Esophagus mucosa (tissue), 1 donor: ENCODE measurements at regions not wholly inside any gene's neighbourhood (a gene's known extent, or its start where the extent isn't known, plus 50 kb on each side); places are given as distances from the start of the nearest gene placed in this dataset.

Experiments used
- ATAC-seq: fragments of 200-7000 bp; cut with Tn5 transposase; one replicate; pipeline ENCODE4 v1.9.1; 2020
- donor health status: DM: yes; HTN: yes; CAD: no.

DNA sequence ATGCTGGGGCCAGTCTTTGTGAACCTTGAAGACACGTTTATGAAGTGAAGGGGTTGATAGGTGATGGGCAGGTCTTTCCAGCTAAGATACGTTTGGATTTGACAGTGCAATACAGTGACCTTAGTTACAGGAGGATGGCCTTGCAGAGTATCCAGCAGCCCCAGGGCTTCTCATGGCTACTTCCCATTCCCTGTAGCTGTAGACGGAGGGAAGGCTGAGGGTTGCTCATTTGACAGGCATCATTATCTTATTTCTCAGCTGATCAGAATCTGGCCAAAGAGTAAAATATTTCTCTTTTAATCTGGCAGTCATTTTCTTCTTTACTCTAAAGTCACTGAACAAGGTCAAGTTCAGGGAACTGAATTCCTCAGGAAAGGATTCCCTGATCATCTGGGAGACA is 85.1 kb upstream of the RMDN2 start:
- no peak for ATAC-seq

DNA sequence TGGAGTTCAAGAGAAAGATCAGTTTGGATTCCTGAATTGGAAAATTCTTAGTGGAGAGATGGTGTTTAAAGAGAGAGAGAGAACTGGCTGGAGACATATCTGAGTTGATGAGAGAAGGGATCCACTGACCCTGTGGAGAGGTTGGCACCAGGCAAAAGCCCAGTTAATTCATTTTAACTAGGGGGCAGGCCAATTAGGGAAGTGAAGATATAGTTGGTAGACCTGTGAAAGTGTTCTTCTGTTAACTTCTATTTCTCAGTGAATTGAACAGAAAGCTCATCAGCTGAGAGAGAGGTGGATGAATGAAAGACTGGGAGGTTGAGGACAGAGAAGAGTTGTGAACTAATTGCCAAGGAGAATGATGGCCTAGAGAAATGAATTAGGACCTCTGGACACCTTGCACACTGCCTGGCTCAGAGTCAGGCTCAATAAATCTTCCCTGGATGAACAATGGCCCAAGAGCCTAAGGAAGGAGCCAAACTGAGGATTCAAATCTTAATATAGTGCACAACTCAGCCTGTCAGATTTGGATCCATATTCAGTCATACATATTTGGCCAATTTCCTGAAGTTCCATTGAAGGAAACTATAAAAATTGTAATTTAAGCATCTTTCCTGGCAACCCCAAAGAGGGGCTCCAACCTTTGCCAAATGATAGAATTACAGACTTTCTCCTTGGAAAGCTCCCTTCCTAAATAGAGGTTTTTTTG is 82.2 kb upstream of the RMDN2 start:
- no peak for ATAC-seq

DNA sequence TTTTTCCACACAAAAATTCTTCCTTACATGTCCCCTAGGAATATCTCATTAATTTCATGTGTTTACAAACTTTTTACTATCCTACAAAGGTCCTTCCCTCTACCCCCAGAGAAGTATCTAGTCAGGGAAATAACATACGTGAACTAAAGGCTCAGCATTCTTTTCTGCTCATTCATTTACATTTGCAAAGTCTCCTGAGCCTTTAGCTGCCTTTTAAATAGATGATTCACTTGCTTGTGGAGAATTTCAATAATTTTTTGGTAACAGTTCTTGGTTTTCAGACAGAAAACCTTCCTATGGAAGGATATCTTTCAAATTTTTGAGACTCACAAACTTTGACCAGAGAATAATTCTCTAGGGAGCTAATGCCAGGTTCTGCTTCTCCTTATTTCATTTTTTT is 81.5 kb upstream of the RMDN2 start:
- no peak for ATAC-seq

DNA sequence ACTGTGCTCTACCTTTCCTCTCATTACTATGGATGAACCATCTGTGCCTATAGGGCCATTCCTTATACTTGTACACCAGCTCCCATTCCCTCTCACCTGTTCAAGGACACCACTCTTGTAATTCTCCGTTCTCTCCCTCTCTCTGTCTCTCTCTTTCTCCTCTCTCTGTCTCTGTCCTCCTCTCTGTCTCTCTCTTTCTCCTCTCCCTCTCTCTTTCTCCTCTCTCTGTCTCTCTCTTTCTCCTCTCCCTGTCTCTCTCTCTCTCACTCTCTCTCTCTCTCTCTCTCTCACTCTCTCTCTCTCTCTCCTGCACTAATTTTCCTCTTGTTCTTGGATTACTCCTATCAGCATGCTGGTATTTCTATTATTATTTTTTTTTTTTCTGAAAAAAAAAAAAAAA is 78.9 kb upstream of the RMDN2 start:
- ATAC-seq, result no peak

DNA sequence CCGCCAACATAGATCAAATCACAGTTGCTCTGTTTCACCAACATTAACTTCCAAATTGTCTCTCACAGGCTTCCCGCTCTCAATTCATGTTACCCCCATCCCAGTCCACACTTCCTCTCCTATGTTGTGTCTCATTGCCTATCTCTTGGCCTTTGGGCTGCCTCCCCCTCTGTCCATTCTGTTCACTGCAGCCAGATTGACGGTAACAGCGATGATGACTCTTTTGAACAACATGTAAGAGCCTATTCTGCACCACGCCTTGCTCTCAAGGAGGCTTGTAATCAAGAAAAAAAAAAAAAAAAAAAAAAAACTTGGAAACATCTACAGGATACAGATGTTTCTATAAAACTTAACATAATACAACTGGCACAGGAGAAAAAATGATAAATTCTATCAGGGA is 77.3 kb upstream of the RMDN2 start:
- no peak for ATAC-seq

DNA sequence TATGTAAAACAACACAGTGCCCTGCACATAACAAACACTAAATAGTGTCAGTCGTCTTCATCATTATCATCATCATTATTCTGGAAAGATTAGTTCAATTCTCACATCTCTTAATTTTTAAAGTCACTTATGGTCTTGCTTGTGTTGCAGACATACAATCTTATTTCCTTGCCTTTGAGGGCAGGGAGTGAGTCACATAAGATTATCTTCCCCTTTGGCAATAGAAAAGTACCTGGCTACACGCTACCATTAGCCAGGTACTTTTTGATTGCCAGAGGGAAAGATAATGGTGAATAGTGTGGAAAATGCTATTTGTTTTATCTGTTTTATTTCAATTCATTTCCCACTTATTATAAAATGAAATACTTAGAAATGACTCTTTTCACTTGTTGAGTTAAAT is 76.6 kb upstream of the RMDN2 start:
- ATAC-seq, result no peak

DNA sequence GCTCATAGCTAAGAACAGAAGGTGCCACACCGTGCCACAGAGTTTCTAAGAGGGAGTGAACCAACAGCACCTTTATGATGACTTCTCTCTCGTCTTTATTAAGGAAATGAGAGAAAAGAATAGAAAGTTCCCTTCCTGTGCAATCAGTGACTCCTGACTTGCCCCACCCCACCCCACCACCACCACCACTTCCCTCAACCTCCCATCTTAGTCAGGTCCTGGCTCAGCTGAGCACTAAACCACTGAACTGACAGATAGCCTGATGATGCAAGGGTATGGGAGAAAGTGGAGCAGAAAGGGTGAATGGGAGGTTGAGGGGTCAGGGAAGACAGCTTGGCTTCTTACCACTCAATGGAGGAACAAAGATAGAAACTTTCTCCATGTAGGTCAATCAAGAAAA is 75.2 kb upstream of the RMDN2 start:
- no peak for ATAC-seq

DNA sequence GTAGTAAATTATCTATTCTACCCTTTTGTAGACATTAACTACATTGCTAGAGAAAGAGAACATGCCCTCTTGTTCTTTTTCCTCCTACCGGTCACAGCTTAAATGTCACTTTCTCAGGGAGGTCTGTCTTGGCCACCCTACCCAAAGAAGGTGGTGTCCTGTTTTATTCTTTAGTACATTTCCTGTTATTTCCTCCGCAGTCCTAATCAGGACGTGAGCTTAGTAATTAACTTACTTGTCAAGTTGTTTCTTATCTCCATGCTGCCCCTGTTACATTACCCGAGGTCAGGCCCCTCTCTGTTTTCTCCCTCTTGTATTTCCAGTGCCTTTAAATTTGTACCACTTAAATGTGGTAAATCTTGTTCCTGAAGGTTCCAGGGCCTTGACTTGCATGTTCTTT is 73.7 kb upstream of the RMDN2 start:
- no peak for ATAC-seq

DNA sequence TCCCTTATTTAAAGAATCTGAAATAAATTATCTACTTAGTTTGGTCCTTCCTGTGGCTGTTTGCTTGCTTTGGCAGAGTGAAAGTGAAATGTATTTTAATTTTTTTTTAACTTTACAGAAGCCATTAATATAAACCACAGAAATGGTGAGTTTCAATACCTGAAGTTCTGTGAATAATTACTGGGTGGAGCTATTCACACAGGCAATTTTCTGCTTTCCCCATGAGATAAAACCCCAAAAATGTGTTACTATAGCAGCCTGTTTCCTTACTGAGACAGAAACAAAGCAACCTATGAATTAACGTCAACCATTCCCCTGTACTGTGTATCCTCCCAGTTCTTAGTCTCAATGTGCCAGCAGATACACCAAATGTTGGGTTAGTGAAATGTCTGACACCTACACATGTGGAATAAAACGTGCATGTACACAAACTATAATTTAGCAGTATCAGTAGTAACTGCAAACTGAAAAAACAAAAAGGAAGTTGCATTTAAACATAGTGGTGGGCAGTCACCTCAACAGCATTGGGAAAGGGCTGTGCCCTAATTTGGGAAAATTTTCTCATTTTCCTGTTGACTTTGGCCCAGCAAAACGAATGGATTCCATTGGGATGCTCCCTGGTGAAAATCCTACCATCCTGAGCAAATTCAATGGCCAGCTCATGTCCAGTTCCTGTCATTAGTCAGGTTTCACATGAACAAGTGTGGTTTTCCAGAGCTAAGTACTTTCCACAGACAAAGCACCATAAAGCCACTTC is 73.1 kb upstream of the RMDN2 start:
- ATAC-seq, result no peak

DNA sequence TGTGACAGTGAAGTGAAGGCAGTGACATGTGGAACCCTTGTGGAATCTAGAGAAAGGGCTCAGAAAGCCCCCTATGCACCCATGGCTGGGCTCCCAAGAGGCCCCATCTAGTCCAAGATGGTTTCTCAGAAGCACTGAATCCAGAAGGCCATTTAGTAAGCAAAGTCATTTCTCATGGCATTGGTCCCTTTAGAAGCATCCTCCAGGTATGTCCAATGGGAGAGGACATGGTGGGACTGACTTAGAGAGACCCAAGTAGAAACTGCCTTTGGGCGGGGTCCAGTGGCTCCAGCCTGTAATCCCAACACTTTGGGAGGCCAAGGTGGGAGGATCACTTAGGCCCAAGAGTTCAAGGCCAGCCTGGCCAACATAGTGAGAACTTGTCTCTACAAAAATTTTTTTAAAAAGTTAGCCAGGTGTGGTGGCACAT is 72.5 kb upstream of the RMDN2 start:
- no peak for ATAC-seq

DNA sequence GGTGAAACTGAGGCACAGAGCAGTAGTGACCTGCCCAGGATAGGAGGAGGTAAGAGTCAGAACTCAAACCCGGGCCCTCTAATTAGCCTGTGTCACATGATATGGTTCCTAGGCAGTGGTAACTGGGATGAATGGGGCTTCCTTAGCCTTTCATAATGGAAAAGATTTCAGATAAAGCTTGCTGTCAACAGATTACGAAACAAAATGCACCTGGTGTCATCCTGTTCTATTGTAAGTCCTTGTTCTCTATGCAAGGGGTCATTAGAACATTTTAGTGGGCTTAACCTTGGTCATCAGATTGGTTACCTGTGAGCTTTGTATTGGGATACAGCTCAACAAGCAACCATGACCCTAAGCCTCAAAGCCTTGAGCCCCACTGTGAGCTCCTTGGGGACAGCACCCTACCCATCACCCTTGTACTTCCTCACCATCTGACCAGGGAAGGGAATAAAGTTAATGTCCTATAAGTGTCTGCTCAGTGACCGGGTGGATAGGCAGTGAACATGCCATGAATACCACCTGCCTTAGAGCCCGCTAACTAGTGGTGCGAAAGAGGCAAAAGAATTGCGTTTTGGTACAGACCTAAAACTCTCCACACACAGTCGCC is 70.3 kb upstream of the RMDN2 start:
- no peak for ATAC-seq

DNA sequence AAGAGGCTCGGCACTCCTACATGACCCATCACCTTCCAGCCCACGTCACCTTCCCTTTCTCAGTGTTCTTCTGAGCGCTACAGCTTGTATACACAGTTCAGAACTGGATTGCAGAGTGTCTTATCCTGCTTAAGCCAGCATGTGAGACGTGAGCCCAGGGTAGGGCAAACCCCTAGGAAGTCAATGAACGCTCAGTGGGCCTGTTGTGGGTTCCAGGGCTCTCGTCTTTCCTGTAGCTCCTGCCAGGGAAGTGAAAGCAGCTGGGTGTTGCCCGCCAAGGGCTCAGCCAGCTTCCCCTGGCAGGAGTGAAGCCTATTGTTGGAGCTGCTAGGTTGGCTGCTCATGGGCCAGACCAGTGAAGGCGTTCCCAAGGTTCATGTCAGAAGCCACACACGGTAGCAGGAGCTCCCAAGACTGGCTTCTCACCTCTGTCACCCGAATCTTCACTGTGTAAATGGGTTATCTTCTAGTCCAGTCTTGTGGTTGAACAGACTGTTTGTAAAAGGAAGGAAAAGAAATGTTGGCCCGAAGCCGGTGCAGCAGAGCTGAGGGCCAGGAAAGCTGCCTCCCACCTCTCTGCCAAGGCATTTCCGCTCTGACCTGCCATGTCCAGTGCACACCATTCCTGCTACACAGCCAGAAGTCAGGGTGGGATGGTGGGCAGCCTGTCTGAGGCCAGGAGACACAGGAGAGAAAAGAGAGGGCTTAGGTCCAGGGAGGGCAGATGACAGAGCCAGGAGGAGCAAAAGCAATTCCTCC is 69.6 kb upstream of the RMDN2 start:
- ATAC-seq, result peak; percentile 93

DNA sequence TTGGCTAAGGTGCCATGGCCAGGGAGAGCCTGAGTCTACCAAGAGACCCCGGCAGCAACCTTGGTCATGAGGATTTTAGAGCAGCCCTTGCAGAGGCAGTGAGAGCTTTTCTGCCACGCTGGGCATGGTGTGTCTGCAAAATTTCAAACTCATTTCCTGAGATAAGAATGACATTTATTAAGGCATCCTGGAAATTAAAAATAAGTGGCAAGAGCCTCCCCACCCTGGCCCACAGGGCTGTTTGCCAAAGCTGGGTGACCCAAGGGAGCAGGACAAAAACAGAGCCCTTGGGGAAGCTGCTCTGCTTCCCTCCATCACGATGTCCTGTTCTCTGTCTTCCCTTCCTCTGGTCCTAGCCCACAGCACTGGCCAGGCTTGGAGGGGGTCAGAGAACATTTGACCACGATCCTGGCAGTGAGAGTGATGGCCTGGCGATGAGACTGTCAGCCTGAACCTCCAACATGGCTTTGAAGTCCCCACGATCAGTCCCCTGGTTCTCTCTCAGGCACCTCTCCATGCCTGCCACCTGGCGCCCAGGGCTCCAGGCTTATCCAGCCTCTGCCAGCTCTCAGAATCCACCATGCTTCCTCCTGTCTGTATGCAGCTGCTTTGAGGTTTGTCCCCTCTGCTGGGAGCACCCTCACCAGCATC is 68.9 kb upstream of the RMDN2 start:
- ATAC-seq, result no peak

DNA sequence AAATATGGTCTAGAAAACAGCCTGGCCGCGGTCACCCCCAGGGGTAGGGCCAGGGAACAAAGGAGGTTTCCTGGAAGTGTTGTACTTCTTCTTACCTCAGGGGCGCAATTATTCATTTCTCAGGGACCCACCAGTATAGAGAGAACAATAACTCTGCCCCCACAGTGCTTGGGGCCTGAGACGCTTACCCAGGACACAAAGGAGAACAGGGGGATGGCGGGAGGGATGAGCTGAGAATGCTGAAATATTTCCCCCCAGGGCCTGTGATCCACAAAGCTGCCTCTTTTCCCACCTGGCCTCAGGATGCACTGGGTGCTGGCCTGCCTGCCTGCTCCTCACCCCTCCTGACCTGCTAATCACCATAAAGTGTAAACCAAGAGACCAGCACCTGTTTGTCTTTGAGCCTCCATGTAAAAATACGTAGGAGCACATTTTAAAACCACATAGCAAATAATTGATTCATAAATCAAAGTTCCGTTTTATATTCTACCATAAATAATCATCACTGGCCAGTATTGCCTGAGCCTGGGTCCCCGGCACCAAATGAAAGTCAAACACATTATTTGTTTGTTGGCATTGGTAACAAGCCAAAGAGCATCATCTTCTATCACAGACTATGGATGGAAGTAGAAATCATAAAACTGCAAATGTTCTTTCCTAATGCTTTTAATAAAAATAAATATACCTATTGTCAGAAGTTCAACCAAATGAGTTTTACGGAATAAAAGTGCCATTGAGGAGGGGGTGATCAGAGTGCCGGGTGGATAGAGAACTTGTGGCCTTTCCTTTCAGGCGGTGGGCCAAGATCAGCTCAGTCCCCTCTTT is 67.3 kb upstream of the RMDN2 start:
- ATAC-seq, result no peak

DNA sequence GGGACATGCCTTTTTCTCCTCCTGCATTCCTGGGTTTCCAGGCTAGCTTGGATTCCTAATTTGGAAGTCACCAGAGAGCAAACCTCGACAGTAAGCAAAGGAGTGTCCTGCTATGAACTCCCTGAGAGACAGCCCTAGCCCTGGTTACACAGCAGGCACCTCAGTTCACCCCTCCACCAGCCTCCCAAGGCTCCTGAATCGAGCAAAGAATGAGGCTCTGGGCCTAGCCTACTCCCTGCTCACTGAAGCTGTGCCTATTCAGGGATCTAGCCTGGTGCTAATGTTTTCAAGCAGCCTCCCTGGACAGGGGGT is 66.7 kb upstream of the RMDN2 start:
- ATAC-seq, result no peak

DNA sequence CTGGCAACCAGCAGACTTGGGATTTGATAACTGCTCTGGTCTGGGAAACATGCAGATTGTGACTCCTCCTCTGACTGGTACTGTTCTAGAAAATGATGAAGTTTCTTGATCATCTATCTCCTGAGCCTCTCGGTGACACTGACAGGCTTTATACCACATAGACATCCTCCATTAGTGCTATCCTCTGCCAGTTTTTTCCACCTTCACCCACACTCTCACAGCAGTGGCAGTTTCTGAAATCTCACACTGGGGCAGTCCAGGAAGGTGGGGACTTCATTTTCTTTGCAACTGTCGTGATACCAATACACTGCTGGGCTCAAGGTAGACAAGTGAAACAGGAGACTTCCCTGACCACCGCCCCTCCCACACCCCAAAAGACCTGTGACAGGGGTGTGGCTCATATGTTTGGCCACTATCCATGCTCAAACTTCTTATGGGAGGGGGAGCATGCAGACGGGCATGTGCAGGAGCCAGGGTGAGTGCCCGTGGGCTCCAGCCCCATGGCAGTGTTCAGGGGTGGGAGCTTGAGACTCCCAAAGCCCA is 66.3 kb upstream of the RMDN2 start:
- ATAC-seq, result no peak

DNA sequence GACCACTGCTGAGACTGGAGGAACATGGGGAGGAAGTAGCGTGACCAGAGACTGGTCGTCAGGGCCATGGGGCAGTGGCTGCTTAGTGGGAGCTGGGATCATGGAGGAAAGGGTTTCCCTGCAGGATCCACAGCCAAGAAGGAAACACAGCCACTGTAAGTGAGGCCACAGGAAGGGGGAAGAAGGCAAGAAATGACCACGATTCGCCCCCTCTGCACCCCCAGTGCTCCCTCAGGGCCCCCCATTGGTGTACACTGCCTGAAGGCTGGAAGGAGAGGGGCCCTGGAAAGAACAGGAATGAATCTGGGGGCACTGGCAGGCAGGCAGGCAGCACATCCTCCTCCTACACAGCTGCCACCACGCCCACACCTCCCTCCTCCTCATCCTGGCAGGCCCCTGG is 62.5 kb upstream of the RMDN2 start:
- ATAC-seq, result no peak

DNA sequence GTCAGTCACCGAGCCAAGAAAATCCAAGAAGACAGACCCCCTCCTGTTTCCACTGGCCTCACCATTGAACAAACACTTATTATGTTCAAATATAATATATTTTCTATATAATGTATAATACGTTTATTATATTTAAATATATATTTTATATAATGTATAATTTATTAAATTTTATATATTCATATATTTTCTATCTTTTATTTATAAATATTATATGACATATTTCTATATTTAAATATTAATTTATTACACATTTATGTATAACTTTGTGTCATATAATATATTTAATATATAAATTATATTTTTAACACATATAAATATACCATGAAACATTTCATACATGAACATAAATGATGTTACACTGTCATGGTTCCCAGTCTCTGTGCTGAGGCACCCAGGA is 60.9 kb upstream of the RMDN2 start:
- no peak for ATAC-seq

DNA sequence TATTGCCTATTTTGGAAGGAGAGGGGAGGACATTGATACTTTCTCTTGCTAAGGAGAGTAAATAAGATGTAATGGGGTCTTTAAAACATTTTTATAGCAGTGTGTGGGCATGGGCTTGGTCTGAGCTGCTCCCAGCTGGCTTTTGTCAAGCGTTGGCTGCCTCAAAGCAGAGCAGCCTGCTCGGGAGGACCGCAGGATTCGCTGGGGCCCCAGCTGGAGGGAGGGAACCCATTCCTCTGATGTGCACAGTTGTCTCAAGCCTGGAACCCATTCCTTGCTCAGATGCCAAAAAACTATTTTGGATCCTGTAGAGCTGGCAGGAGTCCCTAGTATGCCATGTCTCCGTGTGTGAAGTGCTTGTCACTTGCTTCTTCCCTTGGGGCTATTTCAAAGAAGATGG is 59.4 kb upstream of the RMDN2 start:
- no peak for ATAC-seq

DNA sequence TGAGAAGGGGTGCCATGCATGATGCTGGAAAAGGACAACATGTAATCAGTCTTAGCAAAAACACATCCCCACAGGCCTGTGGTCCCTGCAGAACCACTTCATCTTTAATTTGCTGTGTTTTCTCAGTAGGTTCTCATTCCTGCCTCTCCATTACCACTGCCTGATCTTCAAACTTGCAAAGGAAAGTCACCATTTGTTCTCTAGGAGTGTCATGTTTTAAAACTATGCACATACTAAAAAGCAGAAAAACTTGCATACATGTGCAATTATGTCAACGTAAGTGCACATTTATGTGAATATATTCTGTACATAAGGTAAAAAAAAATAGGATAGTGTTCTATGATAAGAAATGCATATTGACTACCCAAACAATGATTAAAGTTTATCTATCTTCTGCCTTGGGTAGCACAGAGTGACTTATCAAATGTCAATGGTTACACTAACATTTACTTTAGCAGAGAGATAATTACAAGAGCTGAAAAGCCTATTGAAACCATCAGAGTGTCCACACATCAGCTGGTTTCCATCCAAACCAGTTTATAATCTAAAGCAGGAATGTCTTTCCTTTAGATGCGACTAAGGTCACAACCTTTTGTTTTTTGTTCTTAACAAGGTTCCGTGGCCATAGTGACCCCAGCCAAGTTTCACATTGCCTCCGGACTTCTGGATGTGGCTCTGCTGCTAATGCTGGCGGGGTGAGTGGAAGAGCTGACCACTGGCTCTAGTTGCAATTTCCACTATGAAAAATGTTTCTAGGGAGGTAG is 58.7 kb upstream of the RMDN2 start:
- ATAC-seq, result no peak

DNA sequence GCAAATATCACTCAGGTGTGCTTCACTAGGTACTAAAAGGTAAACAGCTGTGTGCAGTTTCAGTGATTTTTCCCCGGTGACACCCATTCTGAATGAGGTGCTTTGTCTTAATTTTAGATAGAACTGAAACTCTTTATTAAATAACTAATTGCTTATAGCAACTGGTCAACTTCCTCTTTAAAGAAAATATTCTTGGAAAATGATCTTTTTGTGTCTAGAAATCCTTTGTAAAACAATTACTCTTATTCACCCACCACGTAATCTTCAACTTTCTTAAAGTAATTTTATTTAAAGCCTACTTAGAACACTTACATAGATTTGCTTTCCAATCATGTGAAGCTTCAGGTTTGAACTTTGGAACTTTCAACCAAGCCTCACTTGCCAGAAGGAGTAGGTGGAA is 57.9 kb upstream of the RMDN2 start:
- ATAC-seq, result no peak
